WTC11 (cell line): ENCODE measurements at regions not wholly inside any gene's neighbourhood (a gene's known extent, or its start where the extent isn't known, plus 50 kb on each side); places are given as distances from the start of the nearest gene placed in this dataset.

Experiments used
- ATF2 ChIP-seq: sonication (generic); formaldehyde crosslinking; IDR thresholded peaks from 2 replicates; pipeline ENCODE4 v1.8.1; 2022; ENCODE audit warnings: low read depth, missing genetic modification reagents, borderline replicate concordance
- CTCF ChIP-seq: fragments of 200-600 bp; IDR thresholded peaks from 2 replicates; pipeline ENCODE4 v1.8.0; 2022; ENCODE audit warnings: antibody characterized with exemption
- ELF4 ChIP-seq: sonication (generic); formaldehyde crosslinking; IDR thresholded peaks from 2 replicates; pipeline ENCODE4 v1.8.1; 2022; ENCODE audit warnings: low read depth, mild to moderate bottlenecking, moderate library complexity, missing genetic modification reagents
- ETV6 ChIP-seq: sonication (generic); formaldehyde crosslinking; IDR thresholded peaks from 2 replicates; pipeline ENCODE4 v1.8.1; 2022; ENCODE audit warnings: mild to moderate bottlenecking, missing genetic modification reagents
- MYBL2 ChIP-seq: sonication (generic); formaldehyde crosslinking; IDR thresholded peaks from 2 replicates; pipeline ENCODE4 v1.8.1; 2023; ENCODE audit warnings: mild to moderate bottlenecking, moderate library complexity, missing genetic modification reagents
- PRDM15 ChIP-seq: sonication (generic); formaldehyde crosslinking; IDR thresholded peaks from 2 replicates; pipeline ENCODE4 v1.8.0; 2022; ENCODE audit warnings: missing genetic modification reagents
- SMAD3 ChIP-seq: sonication (generic); formaldehyde crosslinking; IDR thresholded peaks from 2 replicates; pipeline ENCODE4 v1.8.0; 2022; ENCODE audit warnings: missing genetic modification reagents, mild to moderate bottlenecking, borderline replicate concordance
- STAT6 ChIP-seq: sonication (generic); formaldehyde crosslinking; conservative IDR thresholded peaks from 2 replicates; pipeline ENCODE4 v1.8.1; 2023; ENCODE audit warnings: mild to moderate bottlenecking, low read depth, missing genetic modification reagents, moderate library complexity
- ZNF138 ChIP-seq: sonication (generic); formaldehyde crosslinking; conservative IDR thresholded peaks from 2 replicates; pipeline ENCODE4 v1.8.1; 2022; ENCODE audit warnings: mild to moderate bottlenecking, moderate library complexity, missing genetic modification reagents
- ZNF416 ChIP-seq: fragments of 250-450 bp; sonication (Bioruptor Pico); IDR thresholded peaks from 2 replicates; pipeline ENCODE4 v1.9.0; 2021; ENCODE audit warnings: mild to moderate bottlenecking, inconsistent platforms

- no peak for TF ChIP-seq SMAD3
- TF ChIP-seq CTCF: no peak
- TF ChIP-seq ATF2 (CRISPR knock-in tag): no peak
- no peak for TF ChIP-seq STAT6 (CRISPR knock-in tag)
- TF ChIP-seq ETV6 (CRISPR knock-in tag): no peak
- no peak for TF ChIP-seq PRDM15 (CRISPR knock-in tag)
- no peak for TF ChIP-seq ZNF416
- no peak for TF ChIP-seq ZNF138 (CRISPR knock-in tag)
- TF ChIP-seq MYBL2 (CRISPR knock-in tag): no peak
- no peak for TF ChIP-seq ELF4 (CRISPR knock-in tag)
These were observed 458.4 kb upstream of the LRRC4C start for GRCh38 chr11:41917900-41918299.
